Hepatocyte (in vitro differentiated cells): ENCODE measurements at regions not wholly inside any gene's neighbourhood (a gene's known extent, or its start where the extent isn't known, plus 50 kb on each side); places are given as distances from the start of the nearest gene placed in this dataset.

Source experiments
- DNase-seq: peaks from one replicate; pipeline ENCODE4 v3.0.0-alpha.2; 2016; ENCODE audit warnings: low spot score
- H2AFZ ChIP-seq: fragments of 200-600 bp; sonication (generic); 2 replicates; pipeline ENCODE4 v1.6.0; 2016; ENCODE audit warnings: antibody characterized with exemption, mild to moderate bottlenecking
- H3K27ac ChIP-seq: fragments of 200-600 bp; sonication (generic); 2 replicates; pipeline ENCODE4 v1.5.1; 2016; ENCODE audit warnings: mild to moderate bottlenecking
- H3K27me3 ChIP-seq: fragments of 200-600 bp; sonication (generic); 2 replicates; pipeline ENCODE4 v1.6.1; 2016
- H3K36me3 ChIP-seq: fragments of 200-600 bp; sonication (generic); replicated peaks from 2 replicates; pipeline ENCODE4 v1.5.1; 2016; ENCODE audit warnings: low read depth; ENCODE audit not compliant: insufficient read depth
- H3K4me1 ChIP-seq: fragments of 200-600 bp; sonication (generic); 2 replicates; pipeline ENCODE4 v1.5.1; 2016; ENCODE audit warnings: mild to moderate bottlenecking, moderate library complexity; ENCODE audit not compliant: insufficient read depth
- H3K4me2 ChIP-seq: fragments of 200-600 bp; sonication (generic); 2 replicates; pipeline ENCODE4 v1.6.0; 2016
- H3K4me3 ChIP-seq: fragments of 200-600 bp; sonication (generic); 2 replicates; pipeline ENCODE4 v1.5.1; 2016; ENCODE audit warnings: mild to moderate bottlenecking
- H3K79me2 ChIP-seq: fragments of 200-600 bp; sonication (generic); 2 replicates; pipeline ENCODE4 v1.6.0; 2017; ENCODE audit warnings: mild to moderate bottlenecking
- H3K9me2 ChIP-seq: fragments of 200-600 bp; sonication (generic); replicated peaks from 2 replicates; pipeline ENCODE4 v1.6.0; 2017; ENCODE audit warnings: mild to moderate bottlenecking; ENCODE audit not compliant: insufficient read depth
- H3K9me3 ChIP-seq: fragments of 200-600 bp; sonication (generic); 2 replicates; pipeline ENCODE4 v1.5.1; 2016; ENCODE audit warnings: low read depth, mild to moderate bottlenecking
- H4K20me1 ChIP-seq: fragments of 200-600 bp; sonication (generic); 2 replicates; pipeline ENCODE4 v1.6.0; 2016; ENCODE audit warnings: mild to moderate bottlenecking; ENCODE audit not compliant: insufficient read depth, poor library complexity, severe bottlenecking
- CTCF ChIP-seq: fragments of 200-600 bp; sonication (generic); IDR thresholded peaks from 2 replicates; pipeline ENCODE4 v1.5.1; 2016; ENCODE audit warnings: antibody characterized with exemption, mild to moderate bottlenecking; ENCODE audit not compliant: poor library complexity
- EZH2phosphoT487 ChIP-seq: fragments of 200-600 bp; sonication (generic); IDR thresholded peaks from one replicate; pipeline ENCODE4 v1.6.1; 2018; ENCODE audit warnings: antibody characterized with exemption, mild to moderate bottlenecking, low read depth, moderate library complexity; ENCODE audit not compliant: unreplicated experiment, severe bottlenecking
- WGBS: methylation state at CpG from one replicate; pipeline ENCODE4 v1.1.6; 2016; ENCODE audit warnings: low lambda C conversion rate; ENCODE audit errors: missing lambda C conversion rate; 5-methylcytosine and 5-hydroxymethylcytosine counted together

GRCh38 chr4:22869235-22869634 is 176.5 kb downstream of the GBA3 start:
- Histone ChIP-seq H3K4me2 (no peak overlapping the region), H2AFZ (no peak overlapping the region), H3K79me2 (no peaks in the 10 kb centered on the region), H4K20me1 (no peaks in the 10 kb centered on the region), H3K9me3 (no peaks in the 10 kb centered on the region), H3K27ac (no peak overlapping the region), H3K36me3 (no peaks in the 10 kb centered on the region), H3K9me2 (no peaks in the 10 kb centered on the region), H3K27me3 (no peaks in the 10 kb centered on the region), H3K4me1 (no peaks in the 10 kb centered on the region), H3K4me3 (no peak overlapping the region)
- TF ChIP-seq CTCF: peak; percentile 19
- TF ChIP-seq EZH2phosphoT487: no peak
- WGBS: 45% methylated on average over 3 of the region's 3 CpGs
- DNase-seq: no peak
